PC-9 (cell line): ENCODE measurements at regions not wholly inside any gene's neighbourhood (a gene's known extent, or its start where the extent isn't known, plus 50 kb on each side); places are given as distances from the start of the nearest gene placed in this dataset.

Experiments
- BruUV-seq: library from RNA; stranded (reverse); fragments of 400-500 nt; replicated peaks from 2 replicates; lab custom pipeline; 2021; lab: Mats Ljungman, UMichigan
- CTCF ChIA-PET: fragments of 300-600 bp; sonication (Branson Sonifier 250); formaldehyde crosslinking; loops from one replicate; lab custom pipeline; 2022; ENCODE audit warnings: antibody characterized with exemption; lab: Charles Lee
- POLR2A ChIA-PET: fragments of 300-600 bp; sonication (Branson Sonifier 250); formaldehyde crosslinking; loops from one replicate; lab custom pipeline; 2022; ENCODE audit warnings: antibody characterized with exemption; ENCODE audit not compliant: unreplicated experiment; lab: Charles Lee
- DNase-seq, 2 experiments: peaks; one replicate each; pipeline versions ENCODE4 v3.0.0 to v3.0.0-alpha.2; 2015 to 2022; ENCODE audit warnings: mixed read lengths in 1 of 2
- H2AFZ ChIP-seq: fragments of 200-600 bp; sonication (generic); 2 replicates; pipeline ENCODE4 v1.8.1; 2017; ENCODE audit warnings: antibody characterized with exemption
- H3F3A ChIP-seq: fragments of 200-600 bp; sonication (generic); 2 replicates; pipeline ENCODE4 v1.8.1; 2017; ENCODE audit warnings: antibody characterized with exemption, mild to moderate bottlenecking, low read depth; ENCODE audit not compliant: insufficient read depth
- H3K27ac ChIP-seq: fragments of 200-600 bp; sonication (generic); 2 replicates; pipeline ENCODE4 v1.6.1; 2016; ENCODE audit warnings: mixed run types
- H3K27me3 ChIP-seq: fragments of 200-600 bp; sonication (generic); 2 replicates; pipeline ENCODE4 v1.6.1; 2016; ENCODE audit warnings: low read depth, mixed run types; ENCODE audit not compliant: insufficient read depth
- H3K36me3 ChIP-seq: fragments of 200-600 bp; sonication (generic); 2 replicates; pipeline ENCODE4 v1.6.1; 2016; ENCODE audit warnings: low read depth, mixed run types
- H3K4me1 ChIP-seq: fragments of 200-600 bp; sonication (generic); replicated peaks from 2 replicates; pipeline ENCODE4 v1.6.1; 2016; ENCODE audit warnings: mixed run types; ENCODE audit not compliant: insufficient read depth
- H3K4me2 ChIP-seq: fragments of 200-600 bp; sonication (generic); 2 replicates; pipeline ENCODE4 v1.6.1; 2017; ENCODE audit warnings: mixed run types
- H3K4me3 ChIP-seq: fragments of 200-600 bp; sonication (generic); 2 replicates; pipeline ENCODE4 v1.6.1; 2016; ENCODE audit warnings: mixed run types
- H3K79me2 ChIP-seq: fragments of 200-600 bp; sonication (generic); 2 replicates; pipeline ENCODE4 v1.6.1; 2017; ENCODE audit warnings: low read depth, mixed run types
- H3K9me2 ChIP-seq: fragments of 200-600 bp; sonication (generic); 2 replicates; pipeline ENCODE4 v1.8.1; 2017; ENCODE audit warnings: mild to moderate bottlenecking; ENCODE audit not compliant: insufficient read depth
- H3K9me3 ChIP-seq: fragments of 200-600 bp; sonication (generic); 2 replicates; pipeline ENCODE4 v1.8.1; 2016; ENCODE audit warnings: low read depth; ENCODE audit not compliant: insufficient read depth
- H4K20me1 ChIP-seq: fragments of 200-600 bp; sonication (generic); 2 replicates; pipeline ENCODE4 v1.8.1; 2017; ENCODE audit not compliant: insufficient read depth
- EZH2 ChIP-seq: fragments of 200-600 bp; sonication (generic); IDR thresholded peaks from 2 replicates; pipeline ENCODE4 v1.8.0; 2017; ENCODE audit warnings: antibody characterized with exemption, low read depth
- intact Hi-C: fragments of 100-400 bp; cut with micrococcal nuclease; formaldehyde crosslinking; loops from one replicate; pipeline ENCODE4 v1.10.0; 2022; ENCODE audit not compliant: unreplicated experiment
- TF ChIP-seq, protein P1 (sequence below): fragments of 200-600 bp; sonication (generic); conservative IDR thresholded peaks from 2 replicates; pipeline ENCODE4 v1.6.1; 2017; ENCODE audit warnings: mixed run types, antibody characterized with exemption, mild to moderate bottlenecking, moderate library complexity

DNA sequence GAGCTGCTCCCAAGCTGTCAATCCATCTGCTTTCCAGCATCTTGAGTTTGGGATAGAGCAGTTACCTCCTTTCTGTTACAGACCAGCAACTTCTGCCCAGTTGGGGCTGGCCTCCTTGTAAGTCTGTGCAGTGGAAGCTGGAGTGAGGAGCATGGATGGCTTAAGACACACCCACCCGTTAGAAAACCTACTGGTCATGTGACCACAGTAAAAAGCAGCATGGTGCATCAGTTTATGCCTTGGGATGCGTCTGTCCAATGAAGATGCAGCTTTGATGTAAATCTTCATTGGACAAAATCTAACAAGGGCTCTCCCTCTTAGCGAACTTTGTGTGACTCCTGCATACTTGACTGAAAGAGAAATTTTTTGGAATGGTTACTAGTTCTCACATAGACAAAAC lies 453.5 kb downstream of the TYW1 start:
- ChIA-PET POLR2A (no interaction called here), CTCF (no interaction called here)
- Histone ChIP-seq H3K9me2 (no peaks in the 10 kb centered on the region), H3K4me3 (no peak overlapping the region), H2AFZ (no peak overlapping the region), H4K20me1 (no peaks in the 10 kb centered on the region), H3K4me2 (no peak overlapping the region), H3K27me3 (peaks cover 13% of the 10 kb centered on the region; the same call in 1 of the 2 replicates), H3F3A (no peaks in the 10 kb centered on the region; the same call in 1 of the 2 replicates), H3K36me3 (no peaks in the 10 kb centered on the region), H3K79me2 (no peaks in the 10 kb centered on the region), H3K27ac (no peak overlapping the region), H3K9me3 (no peaks in the 10 kb centered on the region), H3K4me1 (no peaks in the 10 kb centered on the region)
- TF ChIP-seq, protein P1, sequence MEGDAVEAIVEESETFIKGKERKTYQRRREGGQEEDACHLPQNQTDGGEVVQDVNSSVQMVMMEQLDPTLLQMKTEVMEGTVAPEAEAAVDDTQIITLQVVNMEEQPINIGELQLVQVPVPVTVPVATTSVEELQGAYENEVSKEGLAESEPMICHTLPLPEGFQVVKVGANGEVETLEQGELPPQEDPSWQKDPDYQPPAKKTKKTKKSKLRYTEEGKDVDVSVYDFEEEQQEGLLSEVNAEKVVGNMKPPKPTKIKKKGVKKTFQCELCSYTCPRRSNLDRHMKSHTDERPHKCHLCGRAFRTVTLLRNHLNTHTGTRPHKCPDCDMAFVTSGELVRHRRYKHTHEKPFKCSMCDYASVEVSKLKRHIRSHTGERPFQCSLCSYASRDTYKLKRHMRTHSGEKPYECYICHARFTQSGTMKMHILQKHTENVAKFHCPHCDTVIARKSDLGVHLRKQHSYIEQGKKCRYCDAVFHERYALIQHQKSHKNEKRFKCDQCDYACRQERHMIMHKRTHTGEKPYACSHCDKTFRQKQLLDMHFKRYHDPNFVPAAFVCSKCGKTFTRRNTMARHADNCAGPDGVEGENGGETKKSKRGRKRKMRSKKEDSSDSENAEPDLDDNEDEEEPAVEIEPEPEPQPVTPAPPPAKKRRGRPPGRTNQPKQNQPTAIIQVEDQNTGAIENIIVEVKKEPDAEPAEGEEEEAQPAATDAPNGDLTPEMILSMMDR: no peak
- no peak for TF ChIP-seq EZH2
- intact Hi-C loops: no loop called here
- no peak for DNase-seq
- BruUV-seq: no TSS peak

DNA sequence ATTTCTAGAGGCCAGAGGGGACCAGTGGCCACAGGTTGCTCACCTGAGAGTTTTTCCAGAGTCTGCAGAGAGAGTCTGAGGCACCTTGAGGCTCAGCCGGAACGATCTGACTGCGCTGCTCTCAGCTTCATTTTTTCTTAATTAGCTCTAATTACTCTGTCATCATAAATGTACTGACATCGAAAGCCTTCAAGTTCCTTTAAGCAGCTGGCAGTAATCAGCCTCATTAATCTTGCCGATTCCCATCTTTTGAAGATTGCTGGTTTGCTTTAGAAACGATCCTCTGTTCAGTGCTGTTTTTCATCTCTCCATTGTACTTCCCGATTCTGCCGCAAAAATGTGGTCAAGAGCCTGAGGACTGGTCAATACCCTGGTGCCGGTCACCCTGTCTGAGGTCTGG lies 454.7 kb downstream of the TYW1 start:
- Histone ChIP-seq H3K4me1 (no peaks in the 10 kb centered on the region), H3K27ac (no peak overlapping the region), H3K27me3 (peaks cover 14% of the 10 kb centered on the region; the same call in 1 of the 2 replicates), H3K4me3 (no peak overlapping the region), H3K9me3 (no peaks in the 10 kb centered on the region), H3K4me2 (no peak overlapping the region), H3K9me2 (no peaks in the 10 kb centered on the region), H4K20me1 (no peaks in the 10 kb centered on the region), H3K36me3 (no peaks in the 10 kb centered on the region), H3K79me2 (no peaks in the 10 kb centered on the region), H3F3A (no peaks in the 10 kb centered on the region; the same call in 1 of the 2 replicates), H2AFZ (no peak overlapping the region)
- no peak for DNase-seq
- ChIA-PET POLR2A (no interaction called here), CTCF (no interaction called here)
- BruUV-seq: no TSS peak
- TF ChIP-seq EZH2: no peak
- TF ChIP-seq, protein P1: no peak
- intact Hi-C loops: no loop called here

DNA sequence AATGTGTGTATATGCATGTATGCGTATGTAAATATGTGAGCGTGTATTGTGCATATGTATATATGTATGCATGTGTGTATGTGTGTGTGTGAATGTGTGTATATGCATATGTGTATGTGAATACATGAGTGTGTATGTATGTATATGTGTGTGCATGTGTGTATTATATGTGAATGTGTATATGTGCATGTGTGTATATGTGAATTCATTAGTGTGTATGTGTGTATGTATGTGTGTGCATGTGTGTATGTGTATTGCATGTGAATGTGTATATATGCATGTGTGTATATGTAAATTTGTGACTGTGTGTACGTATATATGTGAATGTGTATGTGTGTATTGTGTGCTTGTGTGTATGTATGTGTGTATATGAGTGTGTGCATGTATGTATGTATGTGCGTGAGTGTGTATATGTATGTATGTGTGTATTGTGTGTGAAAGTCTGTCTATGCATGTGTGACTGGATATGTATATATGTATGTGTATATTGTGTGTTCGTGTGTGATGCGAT lies 455.9 kb downstream of the TYW1 start:
- no peak for DNase-seq
- H3K36me3 ChIP-seq: no peaks in the 10 kb centered on the region
- no peaks in the 10 kb centered on the region; the same call in 1 of the 2 replicates for H3F3A ChIP-seq
- no peaks in the 10 kb centered on the region for H3K79me2 ChIP-seq
- no peaks in the 10 kb centered on the region for H3K9me3 ChIP-seq
- H3K27me3 ChIP-seq: peaks cover 26% of the 10 kb centered on the region
- TF ChIP-seq, protein P1: no peak
- TF ChIP-seq EZH2: no peak
- no TSS peak for BruUV-seq
- H3K4me3 ChIP-seq: no peak overlapping the region
- no peaks in the 10 kb centered on the region for H3K9me2 ChIP-seq
- intact Hi-C loops: no loop called here
- H3K4me2 ChIP-seq: no peak overlapping the region
- H2AFZ ChIP-seq: no peak overlapping the region
- POLR2A ChIA-PET: no interaction called here
- no peaks in the 10 kb centered on the region for H4K20me1 ChIP-seq
- CTCF ChIA-PET: no interaction called here
- H3K27ac ChIP-seq: no peak overlapping the region
- H3K4me1 ChIP-seq: no peaks in the 10 kb centered on the region
